OCI-LY3 (cell line): ENCODE measurements at regions not wholly inside any gene's neighbourhood (a gene's known extent, or its start where the extent isn't known, plus 50 kb on each side); places are given as distances from the start of the nearest gene placed in this dataset.

Experiments used
- CTCF ChIP-seq: fragments of 200-600, 300-600 bp; sonication (generic); IDR thresholded peaks from 2 replicates; pipeline ENCODE4 v1.5.1; 2014; ENCODE audit warnings: antibody characterized with exemption, low read length, low read depth
- EZH2phosphoT487 ChIP-seq: fragments of 200-600 bp; shearing (Covaris generic); IDR thresholded peaks from 2 replicates; pipeline ENCODE4 v1.6.1; 2018; ENCODE audit warnings: antibody characterized with exemption, mixed run types, low read depth

DNA sequence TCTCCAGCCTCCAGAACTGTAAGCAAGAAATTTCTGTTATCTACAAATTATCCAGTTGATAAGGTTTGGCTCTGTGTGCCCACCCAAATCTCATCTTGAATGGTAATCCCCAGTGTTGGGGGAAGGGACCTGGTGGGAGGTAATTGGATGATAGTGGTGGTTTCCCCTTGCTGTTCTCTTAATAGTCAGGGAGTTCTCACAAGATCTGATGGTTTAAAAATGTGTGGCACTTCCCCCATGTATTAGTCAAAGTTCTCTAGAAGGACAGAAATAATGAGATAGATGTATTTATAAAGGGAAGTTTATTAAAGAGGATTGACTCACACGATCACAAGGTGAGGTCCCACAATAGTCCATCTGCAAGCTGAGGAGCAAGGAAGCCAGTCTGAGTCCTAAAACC is 56.2 kb upstream of the APBB1IP start:
- TF ChIP-seq CTCF (no peak), EZH2phosphoT487 (no peak)
